SK-N-MC (cell line): ENCODE measurements at regions not wholly inside any gene's neighbourhood (a gene's known extent, or its start where the extent isn't known, plus 50 kb on each side); places are given as distances from the start of the nearest gene placed in this dataset.

ENCODE experiments used
- DNase-seq: peaks from one replicate; pipeline ENCODE4 v3.0.0-alpha.2; 2011; ENCODE audit warnings: low read depth, low spot score
- H3K27ac ChIP-seq: fragments of 200-600 bp; sonication (generic); 2 replicates; pipeline ENCODE4 v1.5.1; 2016; ENCODE audit warnings: mixed run types
- H3K36me3 ChIP-seq: fragments of 200-600 bp; sonication (generic); 2 replicates; pipeline ENCODE4 v1.6.1; 2017; ENCODE audit warnings: antibody characterized with exemption, low read length, mixed read lengths; ENCODE audit not compliant: insufficient read depth
- H3K4me3 ChIP-seq: fragments of 200-600 bp; sonication (generic); 2 replicates; pipeline ENCODE4 v1.5.1; 2016
- H3K9ac ChIP-seq: fragments of 200-600 bp; sonication (generic); 2 replicates; pipeline ENCODE4 v1.8.0; 2017; ENCODE audit warnings: mixed run types, mixed read lengths; ENCODE audit not compliant: insufficient read length
- H3K9me3 ChIP-seq: fragments of 200-600 bp; sonication (generic); 2 replicates; pipeline ENCODE4 v1.6.1; 2017; ENCODE audit warnings: low read depth, mild to moderate bottlenecking, antibody characterized with exemption, low read length, moderate library complexity, mixed read lengths
- EZH2 ChIP-seq: fragments of 200-600 bp; sonication (generic); IDR thresholded peaks from one replicate; pipeline ENCODE4 v1.6.1; 2017; ENCODE audit warnings: antibody characterized with exemption
- FOXP2 ChIP-seq: optimal IDR thresholded peaks from 2 replicates; pipeline ENCODE3; 2011; ENCODE audit warnings: mild to moderate bottlenecking, moderate library complexity; ENCODE audit not compliant: insufficient read depth; ENCODE audit errors: extremely low read length, control extremely low read depth
- POLR2AphosphoS5 ChIP-seq: IDR thresholded peaks from 2 replicates; pipeline ENCODE4 v1.6.1; 2012; ENCODE audit warnings: mild to moderate bottlenecking, low read depth, low read length, borderline replicate concordance

DNA sequence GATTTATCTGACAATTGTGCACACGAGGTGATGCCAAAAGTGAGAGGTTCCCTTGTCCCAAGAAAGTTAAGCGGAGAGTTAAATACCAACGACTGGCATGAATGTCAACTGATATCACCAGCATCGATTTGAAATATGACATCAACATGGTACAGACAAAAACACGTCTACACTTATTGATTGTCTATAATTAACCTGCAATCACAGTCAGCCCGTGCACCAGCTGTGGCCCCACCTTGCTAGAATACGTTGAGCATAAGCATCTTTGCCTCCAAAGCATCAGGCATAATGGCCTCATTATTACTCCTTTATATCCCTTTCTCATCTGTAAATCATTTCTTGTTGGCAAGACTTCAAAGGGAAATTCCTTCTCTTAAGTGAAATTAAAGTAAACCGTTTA lies 625.4 kb downstream of the IRX1 start:
- H3K9ac ChIP-seq: no peak overlapping the region
- no peak for DNase-seq

DNA sequence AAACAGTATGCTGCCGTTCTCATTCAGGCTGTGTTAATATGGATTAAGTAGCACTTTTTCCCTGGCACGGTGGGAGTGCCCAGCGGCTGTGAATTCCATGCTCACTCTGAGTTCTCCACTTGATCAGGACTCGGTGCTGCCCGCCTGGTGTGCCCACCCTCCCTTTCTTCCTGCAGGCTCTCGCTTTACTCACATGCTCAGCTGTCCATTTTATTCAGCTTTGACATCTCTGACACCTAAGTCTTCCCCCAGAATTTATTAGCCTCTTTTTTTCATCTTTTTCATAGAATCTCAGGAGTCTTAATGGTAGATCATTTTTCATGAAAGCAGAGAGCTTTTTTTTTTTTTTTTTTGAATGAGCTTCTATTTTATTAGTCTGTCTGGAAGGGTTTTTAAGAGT lies 626.5 kb downstream of the IRX1 start:
- H3K9me3 ChIP-seq: no peaks in the 10 kb centered on the region
- H3K36me3 ChIP-seq: no peaks in the 10 kb centered on the region
- no peak overlapping the region for H3K4me3 ChIP-seq
- no peak overlapping the region for H3K9ac ChIP-seq
- no peak for TF ChIP-seq POLR2AphosphoS5
- no peak for TF ChIP-seq FOXP2
- no peak for TF ChIP-seq EZH2
- DNase-seq: no peak
- H3K27ac ChIP-seq: no peak overlapping the region

More for the DNA sequence above, 625.4 kb downstream of the IRX1 start:
- Histone ChIP-seq H3K27ac (no peak overlapping the region), H3K9me3 (no peaks in the 10 kb centered on the region), H3K36me3 (no peaks in the 10 kb centered on the region), H3K4me3 (no peak overlapping the region)
- TF ChIP-seq POLR2AphosphoS5: no peak
- TF ChIP-seq EZH2: no peak

DNA sequence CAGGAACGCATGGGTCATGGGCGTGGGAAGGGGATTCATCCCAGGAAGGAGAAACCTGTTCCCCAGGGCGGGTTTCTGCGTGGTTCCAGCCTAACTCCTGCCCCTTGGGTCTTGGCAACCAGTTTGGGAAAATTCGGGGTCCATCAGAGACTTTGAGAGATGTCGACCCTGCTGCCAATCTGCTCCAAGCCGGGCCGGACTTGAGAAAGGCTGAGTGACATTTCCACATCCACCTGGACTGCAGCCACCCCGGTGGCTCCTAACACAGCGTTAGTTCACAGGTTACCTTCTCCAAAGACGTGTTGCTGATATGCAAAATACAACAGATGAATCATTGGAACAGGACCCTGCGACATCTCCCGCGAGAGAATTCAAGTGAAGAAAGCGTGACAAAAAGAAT lies 627.2 kb downstream of the IRX1 start:
- Histone ChIP-seq H3K4me3 (no peak overlapping the region), H3K27ac (no peak overlapping the region), H3K9me3 (no peaks in the 10 kb centered on the region), H3K9ac (no peak overlapping the region), H3K36me3 (no peaks in the 10 kb centered on the region)
- TF ChIP-seq EZH2 (no peak), POLR2AphosphoS5 (no peak), FOXP2 (no peak)
- no peak for DNase-seq

DNA sequence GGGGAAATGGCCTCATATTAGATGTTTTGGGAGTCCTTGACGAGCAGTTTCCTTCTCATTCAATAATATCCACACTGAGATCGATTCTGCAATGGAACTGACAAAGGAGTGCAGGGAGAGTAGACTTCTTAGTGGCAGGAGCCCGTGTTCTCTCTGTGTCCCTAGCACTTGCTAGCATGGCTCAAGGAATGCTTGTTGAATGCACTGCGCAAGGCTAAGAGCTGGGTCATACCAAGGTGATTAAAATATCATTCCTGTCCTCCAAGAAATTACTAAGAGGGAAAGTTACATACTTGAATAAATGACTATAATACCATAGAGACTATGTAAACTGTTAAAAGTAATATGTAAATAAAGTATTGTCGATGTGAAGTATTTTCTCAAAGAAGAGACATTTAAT lies 630.1 kb downstream of the IRX1 start:
- TF ChIP-seq POLR2AphosphoS5 (no peak), EZH2 (no peak), FOXP2 (no peak)
- H3K9ac ChIP-seq: no peak overlapping the region
- H3K27ac ChIP-seq: no peak overlapping the region
- H3K36me3 ChIP-seq: no peaks in the 10 kb centered on the region
- no peaks in the 10 kb centered on the region for H3K9me3 ChIP-seq
- no peak overlapping the region for H3K4me3 ChIP-seq
- DNase-seq: no peak

DNA sequence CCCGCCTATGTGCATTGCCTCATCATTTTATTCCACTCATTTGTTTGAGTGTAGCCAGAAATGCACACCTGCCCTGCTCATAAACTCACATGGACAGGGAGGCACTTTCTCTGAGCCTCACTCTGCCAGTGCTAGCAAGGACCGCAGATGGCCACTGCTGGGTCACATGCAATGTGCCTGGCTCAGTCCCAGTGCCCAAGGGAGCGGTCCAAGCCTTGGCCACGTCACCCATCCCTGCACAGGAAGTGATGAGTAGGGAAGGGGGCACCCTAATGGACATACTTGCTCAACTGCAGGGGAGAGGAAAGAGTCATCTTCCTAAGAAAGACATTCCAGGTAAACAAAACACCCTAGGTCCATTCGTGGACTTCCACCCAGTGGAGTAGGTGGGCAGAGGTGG lies 630.9 kb downstream of the IRX1 start:
- Histone ChIP-seq H3K4me3 (no peak overlapping the region), H3K36me3 (no peaks in the 10 kb centered on the region), H3K9me3 (no peaks in the 10 kb centered on the region), H3K9ac (no peak overlapping the region), H3K27ac (no peak overlapping the region)
- no peak for DNase-seq
- TF ChIP-seq POLR2AphosphoS5 (no peak), FOXP2 (no peak), EZH2 (no peak)

DNA sequence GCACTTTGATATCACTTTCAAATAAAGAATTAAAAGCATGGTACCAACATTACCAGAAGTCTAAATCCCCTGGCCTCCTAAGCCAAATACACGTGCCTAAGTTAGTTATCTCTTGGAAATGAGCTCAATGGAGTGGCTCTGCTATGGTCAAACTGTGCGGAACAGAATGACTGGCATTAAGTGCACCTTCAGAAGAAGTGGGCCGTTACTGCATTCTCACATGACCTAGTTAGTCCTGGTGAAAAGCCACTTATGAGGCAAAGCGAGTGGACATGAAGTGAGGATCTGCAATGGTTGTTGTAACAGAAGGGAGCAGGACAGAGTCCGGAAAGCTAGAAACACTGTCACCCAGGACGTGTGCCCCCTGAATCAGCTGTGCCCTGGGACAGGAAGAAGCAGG lies 633.1 kb downstream of the IRX1 start:
- TF ChIP-seq POLR2AphosphoS5 (no peak), FOXP2 (no peak), EZH2 (no peak)
- DNase-seq: no peak
- Histone ChIP-seq H3K36me3 (no peaks in the 10 kb centered on the region), H3K27ac (no peak overlapping the region), H3K9me3 (no peaks in the 10 kb centered on the region), H3K9ac (no peak overlapping the region), H3K4me3 (no peak overlapping the region)

DNA sequence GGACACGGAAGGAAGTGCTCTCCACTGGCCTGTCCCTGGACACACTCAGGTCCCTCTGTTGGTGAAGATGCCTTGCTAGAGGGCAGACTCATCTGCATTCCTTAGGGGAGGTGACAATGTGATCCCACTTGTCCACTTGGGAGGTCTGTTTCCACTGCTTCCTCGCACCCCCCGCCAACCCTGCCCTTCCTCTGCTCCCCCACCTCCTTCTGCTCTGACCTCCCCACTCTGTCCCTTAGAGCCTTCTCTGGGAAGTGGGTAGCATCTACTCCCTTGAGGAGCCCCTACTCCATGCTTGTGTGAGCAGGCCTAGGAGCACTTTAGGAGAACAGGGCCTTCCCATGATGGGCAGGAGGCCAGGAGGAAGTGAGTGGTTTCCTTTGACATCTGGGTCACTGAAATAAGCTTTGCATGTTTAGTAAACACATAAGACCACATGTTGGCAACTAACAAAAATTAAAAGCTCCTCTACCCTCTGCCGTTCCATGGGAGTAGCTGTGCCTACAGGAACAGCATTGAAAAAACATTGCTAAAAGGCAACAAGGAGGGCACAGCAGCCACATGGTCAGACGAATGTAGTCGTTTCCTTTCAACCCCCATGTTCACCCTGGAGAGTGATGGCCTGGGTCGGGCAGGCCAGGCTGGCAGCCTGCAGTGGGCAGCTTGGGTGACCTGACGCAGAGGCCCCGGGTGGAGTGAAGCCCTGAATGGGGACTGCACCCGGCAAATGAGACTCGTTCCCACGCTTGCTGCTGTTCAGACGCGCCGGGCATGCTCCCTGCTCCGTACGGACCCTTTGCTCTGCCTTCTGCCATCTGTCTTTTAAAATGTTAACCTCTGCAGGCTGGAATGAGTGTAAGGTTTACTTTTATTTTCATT lies 634.0 kb downstream of the IRX1 start:
- no peak overlapping the region for H3K4me3 ChIP-seq
- DNase-seq: no peak
- H3K36me3 ChIP-seq: no peaks in the 10 kb centered on the region
- H3K9me3 ChIP-seq: no peaks in the 10 kb centered on the region
- no peak overlapping the region for H3K9ac ChIP-seq
- no peak overlapping the region for H3K27ac ChIP-seq
- no peak for TF ChIP-seq EZH2
- no peak for TF ChIP-seq POLR2AphosphoS5
- no peak for TF ChIP-seq FOXP2

DNA sequence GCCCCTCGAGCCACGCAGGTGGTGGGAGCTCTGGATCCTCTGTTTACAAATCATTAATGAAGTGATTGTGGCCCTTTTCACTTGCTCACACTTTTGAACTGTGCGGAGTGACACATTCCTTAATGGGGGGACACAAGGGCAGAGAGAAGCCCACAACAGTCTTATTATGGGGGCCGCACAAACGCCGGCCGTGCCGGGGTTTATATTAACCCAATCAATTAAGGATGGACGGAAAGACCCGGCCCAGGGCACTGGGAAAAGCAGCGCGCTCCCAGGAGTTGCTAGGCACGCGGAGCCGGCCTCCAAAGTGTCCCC lies 634.8 kb downstream of the IRX1 start:
- no peak for DNase-seq
- no peak overlapping the region for H3K9ac ChIP-seq
- no peaks in the 10 kb centered on the region for H3K36me3 ChIP-seq

More for the DNA sequence above, 634.8 kb downstream of the IRX1 start:
- no peak overlapping the region for H3K27ac ChIP-seq
- H3K9me3 ChIP-seq: no peaks in the 10 kb centered on the region
- TF ChIP-seq POLR2AphosphoS5 (no peak), EZH2 (no peak), FOXP2 (no peak)
- no peak overlapping the region for H3K4me3 ChIP-seq
